Astrocyte (in vitro differentiated cells and primary cell): ENCODE measurements at regions not wholly inside any gene's neighbourhood (a gene's known extent, or its start where the extent isn't known, plus 50 kb on each side); places are given as distances from the start of the nearest gene placed in this dataset.
"Not testable (repeated sequence)": the region's sequence is repeated elsewhere in the genome, so short reads cannot be mapped to it uniquely, and the experiment has no call there.

Source experiments
- DNase-seq: peaks from one replicate; pipeline ENCODE4 v3.0.0-alpha.2; 2010; ENCODE audit warnings: low read depth
- FAIRE-seq: peaks from 2 replicates; lab custom pipeline; 2011; peaks lifted over from hg19 to GRCh38; lab: Jason Lieb, UNC
- H2AFZ ChIP-seq: 2 replicates; pipeline ENCODE4 v1.6.0; 2012; ENCODE audit warnings: low read depth, low read length, inconsistent platforms
- H3K27ac ChIP-seq: 2 replicates; pipeline ENCODE4 v1.5.1; 2011; ENCODE audit warnings: low read depth, low read length, inconsistent platforms
- H3K27me3 ChIP-seq: 2 replicates; pipeline ENCODE4 v1.6.0; 2011; ENCODE audit warnings: low read length, inconsistent platforms; ENCODE audit not compliant: insufficient read depth
- H3K36me3 ChIP-seq: 2 replicates; pipeline ENCODE4 v1.5.1; 2011; ENCODE audit warnings: low read length, inconsistent platforms; ENCODE audit not compliant: insufficient read depth
- H3K4me1 ChIP-seq: 2 replicates; pipeline ENCODE4 v1.5.1; 2011; ENCODE audit warnings: low read length, inconsistent platforms; ENCODE audit not compliant: insufficient read depth
- H3K4me2 ChIP-seq: 2 replicates; pipeline ENCODE4 v1.6.0; 2012; ENCODE audit warnings: low read length, inconsistent platforms
- H3K4me3 ChIP-seq: 2 replicates; pipeline ENCODE4 v1.5.1; 2011; ENCODE audit warnings: low read depth, mild to moderate bottlenecking, low read length, inconsistent platforms; ENCODE audit not compliant: insufficient read depth
- H3K79me2 ChIP-seq: 2 replicates; pipeline ENCODE4 v1.6.0; 2012; ENCODE audit warnings: mild to moderate bottlenecking, low read length, inconsistent platforms; ENCODE audit not compliant: insufficient read depth
- H3K9ac ChIP-seq: 2 replicates; pipeline ENCODE4 v1.6.0; 2012; ENCODE audit warnings: mild to moderate bottlenecking, low read length, inconsistent platforms
- H3K9me3 ChIP-seq: 2 replicates; pipeline ENCODE4 v1.5.1; 2012; ENCODE audit warnings: low read depth, mild to moderate bottlenecking, low read length, inconsistent platforms; ENCODE audit not compliant: insufficient read depth
- H4K20me1 ChIP-seq: 2 replicates; pipeline ENCODE4 v1.6.0; 2012; ENCODE audit warnings: low read length, inconsistent platforms; ENCODE audit not compliant: insufficient read depth
- H3K27ac Mint-ChIP-seq: one replicate; pipeline ENCODE4 v1.8.0; 2021; ENCODE audit warnings: mild to moderate bottlenecking, mixed read lengths; ENCODE audit not compliant: unreplicated experiment
- H3K27me3 Mint-ChIP-seq: one replicate; pipeline ENCODE4 v1.8.0; 2021; ENCODE audit warnings: low read depth, mixed read lengths; ENCODE audit not compliant: unreplicated experiment
- H3K36me3 Mint-ChIP-seq: one replicate; pipeline ENCODE4 v1.8.0; 2021; ENCODE audit warnings: low read depth, mixed read lengths; ENCODE audit not compliant: unreplicated experiment
- H3K4me1 Mint-ChIP-seq: one replicate; pipeline ENCODE4 v1.8.0; 2021; ENCODE audit warnings: low read depth, mixed read lengths; ENCODE audit not compliant: unreplicated experiment
- H3K4me3 Mint-ChIP-seq: one replicate; pipeline ENCODE4 v1.8.0; 2021; ENCODE audit warnings: mild to moderate bottlenecking, moderate library complexity, mixed read lengths; ENCODE audit not compliant: unreplicated experiment
- H3K9me3 Mint-ChIP-seq: one replicate; pipeline ENCODE4 v1.8.0; 2021; ENCODE audit warnings: mild to moderate bottlenecking, mixed read lengths; ENCODE audit not compliant: unreplicated experiment
- CTCF ChIP-seq: IDR thresholded peaks from 2 replicates; pipeline ENCODE4 v1.5.1; 2011; ENCODE audit warnings: low read depth, mild to moderate bottlenecking, inconsistent platforms, low read length, moderate library complexity; ENCODE audit not compliant: insufficient read depth
- EZH2 ChIP-seq: IDR thresholded peaks from 2 replicates; pipeline ENCODE4 v1.6.1; 2012; ENCODE audit warnings: mild to moderate bottlenecking, low read length, inconsistent platforms; ENCODE audit not compliant: insufficient read depth

GRCh38 chr14:21817010-21817409 is 143.4 kb upstream of the OR4E1 start:
- H3K9me3 ChIP-seq, H3K9ac ChIP-seq, H3K27me3 Mint-ChIP-seq, H3K4me1 ChIP-seq, H3K36me3 Mint-ChIP-seq, H3K4me3 Mint-ChIP-seq, H4K20me1 ChIP-seq, H3K4me2 ChIP-seq, H3K4me3 ChIP-seq, DNase-seq, FAIRE-seq, H3K27me3 ChIP-seq, H3K79me2 ChIP-seq, H3K36me3 ChIP-seq, H3K27ac ChIP-seq, H2AFZ ChIP-seq, H3K9me3 Mint-ChIP-seq, H3K27ac Mint-ChIP-seq: not testable (repeated sequence)
- H3K4me1 Mint-ChIP-seq: peaks cover 14% of the 10 kb centered on the region

- no peaks in the 10 kb centered on the region for H3K36me3 Mint-ChIP-seq
- Histone ChIP-seq H3K4me3 (no peak overlapping the region), H3K79me2 (no peaks in the 10 kb centered on the region), H3K36me3 (no peaks in the 10 kb centered on the region), H3K4me1 (no peaks in the 10 kb centered on the region), H3K9me3 (no peaks in the 10 kb centered on the region), H2AFZ (no peak overlapping the region), H4K20me1 (no peaks in the 10 kb centered on the region), H3K9ac (no peak overlapping the region), H3K27ac (no peak overlapping the region), H3K27me3 (no peaks in the 10 kb centered on the region), H3K4me2 (no peak overlapping the region)
- no peak overlapping the region for H3K4me3 Mint-ChIP-seq
- no peaks in the 10 kb centered on the region for H3K27me3 Mint-ChIP-seq
- H3K27ac Mint-ChIP-seq: no peak overlapping the region
- no peak for FAIRE-seq
- TF ChIP-seq CTCF (no peak), EZH2 (no peak)
- H3K9me3 Mint-ChIP-seq: peaks cover 5% of the 10 kb centered on the region
- no peaks in the 10 kb centered on the region for H3K4me1 Mint-ChIP-seq
- DNase-seq: no peak
Measured at GRCh38 chr14:21807975-21808374, 134.4 kb upstream of the OR4E1 start.

GRCh38 chr14:21804981-21805380 is 131.4 kb upstream of the OR4E1 start:
- H3K4me1 ChIP-seq: no peaks in the 10 kb centered on the region
- no peaks in the 10 kb centered on the region for H4K20me1 ChIP-seq
- no peak for DNase-seq
- H3K9me3 ChIP-seq: no peaks in the 10 kb centered on the region
- no peaks in the 10 kb centered on the region for H3K27me3 ChIP-seq
- H3K9ac ChIP-seq: no peak overlapping the region
- no peak overlapping the region for H3K27ac ChIP-seq
- no peak overlapping the region for H2AFZ ChIP-seq
- H3K4me2 ChIP-seq: no peak overlapping the region
- no peaks in the 10 kb centered on the region for H3K36me3 Mint-ChIP-seq
- no peak overlapping the region for H3K4me3 ChIP-seq
- no peaks in the 10 kb centered on the region for H3K79me2 ChIP-seq
- H3K36me3 ChIP-seq: no peaks in the 10 kb centered on the region
- no peaks in the 10 kb centered on the region for H3K4me1 Mint-ChIP-seq
- TF ChIP-seq EZH2 (no peak), CTCF (no peak)
- H3K27ac Mint-ChIP-seq: no peak overlapping the region
- no peaks in the 10 kb centered on the region for H3K27me3 Mint-ChIP-seq
- peaks cover 5% of the 10 kb centered on the region for H3K9me3 Mint-ChIP-seq
- H3K4me3 Mint-ChIP-seq: no peak overlapping the region
- no peak for FAIRE-seq
